Endothelial cell of umbilical vein (primary cell): ENCODE measurements at regions not wholly inside any gene's neighbourhood (a gene's known extent, or its start where the extent isn't known, plus 50 kb on each side); places are given as distances from the start of the nearest gene placed in this dataset.

Experiments
- BruUV-seq: library from RNA; stranded (reverse); fragments of 400-500 nt; replicated peaks from 2 replicates; lab custom pipeline; 2021; lab: Mats Ljungman, UMichigan
- CTCF ChIA-PET: fragments of 300-600, 350-600 bp; sonication (Branson Sonifier 250); formaldehyde crosslinking; loops from one replicate; lab custom pipeline; 2021; ENCODE audit warnings: antibody characterized with exemption, inconsistent platforms; lab: Charles Lee
- POLR2A ChIA-PET: fragments of 300-600, 350-600 bp; sonication (Branson Sonifier 250); formaldehyde crosslinking; loops from one replicate; lab custom pipeline; 2021; ENCODE audit warnings: antibody characterized with exemption, inconsistent platforms; lab: Charles Lee
- DNase-seq: peaks from one replicate; pipeline ENCODE4 v3.0.0-alpha.2; 2011; ENCODE audit warnings: low read depth, low spot score
- FAIRE-seq: peaks from 2 replicates; lab custom pipeline; 2011; peaks lifted over from hg19 to GRCh38; lab: Jason Lieb, UNC
- H2AFZ ChIP-seq: 2 replicates; pipeline ENCODE4 v1.6.0; 2012; ENCODE audit warnings: low read depth, low read length, control low read depth, inconsistent platforms
- H3K27ac ChIP-seq: 2 replicates; pipeline ENCODE4 v1.5.1; 2011; ENCODE audit warnings: low read depth, mild to moderate bottlenecking, control low read depth, low read length, moderate library complexity; ENCODE audit not compliant: insufficient read depth
- H3K27me3 ChIP-seq, 2 experiments: 2 replicates each; pipeline versions ENCODE4 v1.6.0 to v1.6.1; 2011; ENCODE audit warnings: low read length in 2 of 2, mixed read lengths in 1 of 2; ENCODE audit not compliant: control insufficient read depth in 2 of 2, insufficient read depth in 2 of 2
- H3K36me3 ChIP-seq, 2 experiments: 2 replicates in 1 of 2; 3 replicates in 1 of 2; pipeline ENCODE4 v1.5.1; 2011; ENCODE audit warnings: low read length in 2 of 2, mild to moderate bottlenecking in 1 of 2, moderate library complexity in 1 of 2; ENCODE audit not compliant: control insufficient read depth in 2 of 2, insufficient read depth in 2 of 2; ENCODE audit errors: extremely low read depth in 1 of 2
- H3K4me1 ChIP-seq: 3 replicates; pipeline ENCODE4 v1.5.1; 2011; ENCODE audit warnings: mild to moderate bottlenecking, low read length; ENCODE audit not compliant: control insufficient read depth, insufficient read depth; ENCODE audit errors: extremely low read depth
- H3K4me2 ChIP-seq: 2 replicates; pipeline ENCODE4 v1.6.1; 2011; ENCODE audit warnings: low read length, control low read depth, mixed read lengths; ENCODE audit not compliant: insufficient read depth
- H3K4me3 ChIP-seq, 3 experiments: fragments of 200-600 bp in 1 of 3; sonication (generic), shearing (Covaris generic) in 1 of 3; replicated peaks in 1 of 3; 2 replicates each; pipeline ENCODE4 v1.5.1; 2011 to 2016; ENCODE audit warnings: control low read depth in 3 of 3, low read length in 3 of 3, mild to moderate bottlenecking in 2 of 3, inconsistent platforms in 1 of 3, low read depth in 1 of 3, moderate library complexity in 1 of 3; ENCODE audit not compliant: insufficient read depth in 1 of 3
- H3K79me2 ChIP-seq: 2 replicates; pipeline ENCODE4 v1.6.0; 2012; ENCODE audit warnings: low read length, inconsistent platforms; ENCODE audit not compliant: control insufficient read depth, insufficient read depth
- H3K9ac ChIP-seq: replicated peaks from 2 replicates; pipeline ENCODE3; 2011; ENCODE audit warnings: low read length, control low read depth; ENCODE audit not compliant: insufficient read depth; ENCODE audit errors: extremely low read depth
- H3K9me1 ChIP-seq: replicated peaks from 3 replicates; pipeline ENCODE4 v1.6.0; 2011; ENCODE audit warnings: mild to moderate bottlenecking, low read length; ENCODE audit not compliant: control insufficient read depth, insufficient read depth; ENCODE audit errors: extremely low read depth
- H3K9me3 ChIP-seq: replicated peaks from 2 replicates; pipeline ENCODE4 v1.5.1; 2012; ENCODE audit warnings: low read length, inconsistent platforms; ENCODE audit not compliant: control insufficient read depth, insufficient read depth
- H4K20me1 ChIP-seq: replicated peaks from 2 replicates; pipeline ENCODE3; 2011; ENCODE audit warnings: mild to moderate bottlenecking, low read length; ENCODE audit not compliant: control insufficient read depth, insufficient read depth; ENCODE audit errors: extremely low read depth
- CTCF ChIP-seq, 2 donors: IDR thresholded peaks; 1 replicate in 1 of 2; 2 replicates in 1 of 2; pipeline ENCODE4 v1.5.1; 2011; ENCODE audit warnings: low read length in 2 of 2, mild to moderate bottlenecking in 2 of 2, moderate library complexity in 2 of 2, control low read depth in 1 of 2, inconsistent platforms in 1 of 2, low read depth in 1 of 2; ENCODE audit not compliant: insufficient read depth in 1 of 2; ENCODE audit errors: extremely low read depth in 1 of 2
- EZH2 ChIP-seq: IDR thresholded peaks from 2 replicates; pipeline ENCODE4 v1.6.1; 2012; ENCODE audit warnings: borderline replicate concordance, low read depth, mild to moderate bottlenecking, moderate library complexity, low read length, inconsistent platforms; ENCODE audit not compliant: severe bottlenecking
- FOS ChIP-seq: IDR thresholded peaks from 2 replicates; pipeline ENCODE4 v1.6.1; 2011; ENCODE audit warnings: mild to moderate bottlenecking, low read length, moderate library complexity, borderline replicate concordance; ENCODE audit not compliant: insufficient read depth
- GATA2 ChIP-seq: IDR thresholded peaks from 2 replicates; pipeline ENCODE4 v1.7.0; 2011; ENCODE audit warnings: low read depth, mild to moderate bottlenecking, moderate library complexity, mixed read lengths, low read length; ENCODE audit not compliant: insufficient read length, insufficient read depth
- MAX ChIP-seq: IDR thresholded peaks from 2 replicates; pipeline ENCODE4 v1.6.1; 2011; ENCODE audit not compliant: insufficient read depth, insufficient read length
- MYC ChIP-seq: IDR thresholded peaks from one replicate; pipeline ENCODE4 v1.6.1; 2011; ENCODE audit warnings: mild to moderate bottlenecking, low read depth, low read length
- POLR2A ChIP-seq: IDR thresholded peaks from 2 replicates; pipeline ENCODE4 v1.6.1; 2012; ENCODE audit warnings: low read depth, mild to moderate bottlenecking, control low read depth, low read length
- POLR2AphosphoS5 ChIP-seq: IDR thresholded peaks from 2 replicates; pipeline ENCODE4 v1.6.1; 2012; ENCODE audit warnings: low read depth, mild to moderate bottlenecking, control low read depth, low read length, moderate library complexity; ENCODE audit not compliant: insufficient read depth
- dilution Hi-C: fragments of 300-500 bp; cut with MboI; formaldehyde crosslinking; loops from one replicate; pipeline ENCODE4 v1.15.0; 2019; ENCODE audit warnings: low sequenced_read_pairs; ENCODE audit not compliant: extremely low pct_ligation_motif_present
- intact Hi-C: fragments of 100-400 bp; cut with micrococcal nuclease; formaldehyde crosslinking; loops from one replicate; pipeline ENCODE4 v1.10.0; 2022

GRCh38 chr2:173511357-173511756 is 156.7 kb downstream of the CDCA7 start:
- H3K9ac ChIP-seq: no peak overlapping the region
- dilution Hi-C loops: no loop called here
- no peak for FAIRE-seq
- no peak overlapping the region for H2AFZ ChIP-seq
- no peak overlapping the region for H3K27ac ChIP-seq
- H3K4me1 ChIP-seq: no peaks in the 10 kb centered on the region
- no TSS peak for BruUV-seq
- intact Hi-C loops: no loop called here
- TF ChIP-seq MYC (no peak), FOS (no peak), EZH2 (no peak), POLR2A (no peak)
- no peak for DNase-seq
- H3K4me3 ChIP-seq: no peak overlapping the region
- H4K20me1 ChIP-seq: no peaks in the 10 kb centered on the region
- no peak overlapping the region for H3K4me2 ChIP-seq
- peaks cover 5 to 11% of the 10 kb centered on the region in 2 experiments for H3K27me3 ChIP-seq
- H3K36me3 ChIP-seq: no peaks in the 10 kb centered on the region
- ChIA-PET POLR2A (no interaction called here), CTCF (interaction anchor here (1.1 kb wide), 1 partner anchor 109 kb away, joined by 3 read pairs; no protein-coding TSS in a partner anchor)
- no peaks in the 10 kb centered on the region for H3K9me3 ChIP-seq
- no peaks in the 10 kb centered on the region for H3K79me2 ChIP-seq
- H3K9me1 ChIP-seq: no peaks in the 10 kb centered on the region

- intact Hi-C loops: no loop called here
- H3K4me3 ChIP-seq: no peak overlapping the region
- H3K9ac ChIP-seq: no peak overlapping the region
- TF ChIP-seq MYC (no peak), EZH2 (no peak), FOS (no peak), MAX (no peak), GATA2 (no peak), POLR2AphosphoS5 (no peak), POLR2A (no peak), CTCF (IDR thresholded peaks at IDR 0.05; ENCODE audit: extremely low read depth in 1 of 2, insufficient read depth in 1 of 2, low read depth in 1 of 2, low read length in 2 of 2) (no peak)
- H4K20me1 ChIP-seq: no peaks in the 10 kb centered on the region
- dilution Hi-C loops: no loop called here
- H3K27ac ChIP-seq: no peak overlapping the region
- no peak overlapping the region for H2AFZ ChIP-seq
- no peak for DNase-seq
- no peaks in the 10 kb centered on the region for H3K9me3 ChIP-seq
- ChIA-PET CTCF (no interaction called here), POLR2A (no interaction called here)
- no peaks in the 10 kb centered on the region for H3K9me1 ChIP-seq
- no peaks in the 10 kb centered on the region for H3K79me2 ChIP-seq
- peaks cover 5 to 10% of the 10 kb centered on the region in 2 experiments for H3K27me3 ChIP-seq
- no peak for FAIRE-seq
- H3K4me2 ChIP-seq: no peak overlapping the region
- no TSS peak for BruUV-seq
- no peaks in the 10 kb centered on the region for H3K4me1 ChIP-seq
- H3K36me3 ChIP-seq: no peaks in the 10 kb centered on the region
These were observed 157.3 kb downstream of the CDCA7 start for GRCh38 chr2:173511942-173512341.
